ENCODE measurements at regions not wholly inside any gene's neighbourhood (a gene's known extent, or its start where the extent isn't known, plus 50 kb on each side); places are given as distances from the start of the nearest gene placed in this dataset.

DNA sequence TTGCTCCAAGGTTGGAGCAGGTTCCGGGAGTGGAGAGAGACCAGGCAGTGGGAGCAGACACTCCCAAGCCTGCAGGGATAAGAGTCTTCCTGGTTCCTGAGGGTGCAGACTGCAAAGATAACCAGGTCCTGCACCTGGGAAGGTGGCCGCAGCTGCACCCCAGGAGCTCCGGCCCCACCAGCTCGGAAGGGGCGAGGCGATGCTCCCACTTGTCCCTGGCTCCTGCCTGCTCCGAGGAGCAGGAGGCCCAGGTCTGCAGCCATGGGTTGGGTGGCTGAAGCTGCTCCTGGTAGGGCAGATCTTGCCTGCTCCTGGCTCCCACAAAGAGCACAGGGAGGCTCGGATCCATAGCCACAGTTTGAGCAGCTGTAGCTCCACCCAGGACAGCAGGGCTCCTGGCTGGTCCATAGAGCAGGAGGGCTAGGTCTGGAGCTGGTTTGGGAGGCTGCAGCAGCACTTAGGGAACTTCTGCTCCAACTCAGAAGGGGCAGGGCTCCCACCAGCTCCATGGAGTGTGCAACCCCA is 251.6 kb upstream of the GPC6 start:
- DNase-seq (ENCODE audit: low read depth): no peak
- TF ChIP-seq, protein P1, sequence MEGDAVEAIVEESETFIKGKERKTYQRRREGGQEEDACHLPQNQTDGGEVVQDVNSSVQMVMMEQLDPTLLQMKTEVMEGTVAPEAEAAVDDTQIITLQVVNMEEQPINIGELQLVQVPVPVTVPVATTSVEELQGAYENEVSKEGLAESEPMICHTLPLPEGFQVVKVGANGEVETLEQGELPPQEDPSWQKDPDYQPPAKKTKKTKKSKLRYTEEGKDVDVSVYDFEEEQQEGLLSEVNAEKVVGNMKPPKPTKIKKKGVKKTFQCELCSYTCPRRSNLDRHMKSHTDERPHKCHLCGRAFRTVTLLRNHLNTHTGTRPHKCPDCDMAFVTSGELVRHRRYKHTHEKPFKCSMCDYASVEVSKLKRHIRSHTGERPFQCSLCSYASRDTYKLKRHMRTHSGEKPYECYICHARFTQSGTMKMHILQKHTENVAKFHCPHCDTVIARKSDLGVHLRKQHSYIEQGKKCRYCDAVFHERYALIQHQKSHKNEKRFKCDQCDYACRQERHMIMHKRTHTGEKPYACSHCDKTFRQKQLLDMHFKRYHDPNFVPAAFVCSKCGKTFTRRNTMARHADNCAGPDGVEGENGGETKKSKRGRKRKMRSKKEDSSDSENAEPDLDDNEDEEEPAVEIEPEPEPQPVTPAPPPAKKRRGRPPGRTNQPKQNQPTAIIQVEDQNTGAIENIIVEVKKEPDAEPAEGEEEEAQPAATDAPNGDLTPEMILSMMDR (IDR thresholded peaks at IDR 0.05; ENCODE audit: insufficient read depth, low read depth, low read length): no peak
- H3K4me3 ChIP-seq (ENCODE audit: low read depth, low read length): no peak overlapping the region

GRCh38 chr13:92976657-92977056 is 249.9 kb upstream of the GPC6 start:
- TF ChIP-seq, protein P1 (IDR thresholded peaks at IDR 0.05; ENCODE audit: insufficient read depth, low read depth, low read length): no peak
- H3K4me3 ChIP-seq (ENCODE audit: low read depth, low read length): no peak overlapping the region
- no peak for DNase-seq (ENCODE audit: low read depth)

DNA sequence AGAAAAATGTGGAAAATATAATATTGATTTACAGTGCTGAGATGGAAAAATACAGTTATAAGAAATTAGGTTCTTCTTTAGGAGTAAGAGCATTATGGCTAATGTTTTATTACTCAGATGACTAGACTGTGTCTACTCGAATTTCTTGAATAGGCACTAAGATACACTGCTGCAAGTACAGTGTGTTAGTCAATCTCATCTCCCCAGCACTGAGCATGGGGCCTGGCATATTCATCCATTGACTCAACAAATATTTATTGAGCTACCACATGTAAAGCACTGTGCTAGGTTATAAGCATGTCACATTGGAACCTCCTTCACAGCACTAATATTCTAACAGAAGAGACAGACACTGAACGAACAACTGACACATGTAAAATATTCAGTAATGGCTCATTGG is 242.5 kb upstream of the GPC6 start:
- no peak for DNase-seq (ENCODE audit: low read depth)
- TF ChIP-seq, protein P1 (IDR thresholded peaks at IDR 0.05; ENCODE audit: insufficient read depth, low read depth, low read length): no peak
- H3K4me3 ChIP-seq (ENCODE audit: low read depth, low read length): no peak overlapping the region

DNA sequence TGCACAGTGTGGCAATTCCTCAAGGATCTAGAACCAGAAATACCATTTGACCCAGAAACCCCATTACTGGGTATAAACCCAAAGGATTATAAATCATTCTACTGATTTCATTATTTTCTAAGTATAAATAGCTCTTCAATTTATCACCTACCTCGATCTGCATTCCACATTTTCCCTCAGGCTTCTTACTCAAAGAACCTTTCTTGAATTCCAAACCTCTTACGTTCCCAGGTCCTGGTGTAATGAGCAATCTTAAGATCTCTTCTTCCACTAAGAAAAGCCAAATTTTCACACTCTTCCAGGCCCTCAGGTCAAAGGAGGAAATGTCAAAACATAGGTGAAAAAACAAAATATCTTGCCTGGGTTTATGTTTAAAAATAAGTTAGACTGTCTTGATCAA is 237.3 kb upstream of the GPC6 start:
- H3K4me3 ChIP-seq (ENCODE audit: low read depth, low read length): no peak overlapping the region
- no peak for DNase-seq (ENCODE audit: low read depth)
- TF ChIP-seq, protein P1 (IDR thresholded peaks at IDR 0.05; ENCODE audit: insufficient read depth, low read depth, low read length): no peak

GRCh38 chr13:92991692-92992091 is 234.9 kb upstream of the GPC6 start:
- H3K4me3 ChIP-seq (ENCODE audit: low read depth, low read length): no peak overlapping the region
- TF ChIP-seq, protein P1 (IDR thresholded peaks at IDR 0.05; ENCODE audit: insufficient read depth, low read depth, low read length): no peak
- no peak for DNase-seq (ENCODE audit: low read depth)

- DNase-seq (ENCODE audit: low read depth): no peak
These were observed 232.6 kb upstream of the GPC6 start for GRCh38 chr13:92994056-92994455.

More at GRCh38 chr13:92994056-92994455, 232.6 kb upstream of the GPC6 start:
- no peak overlapping the region for H3K4me3 ChIP-seq (ENCODE audit: low read depth, low read length)
- TF ChIP-seq, protein P1 (IDR thresholded peaks at IDR 0.05; ENCODE audit: insufficient read depth, low read depth, low read length): no peak

Measured in fibroblast of villous mesenchyme (primary cell).